Prostate gland (tissue), 2 donors: ENCODE measurements at regions not wholly inside any gene's neighbourhood (a gene's known extent, or its start where the extent isn't known, plus 50 kb on each side); places are given as distances from the start of the nearest gene placed in this dataset.

Experiments
- DNase-seq: peaks from one replicate; pipeline ENCODE4 v3.0.0-alpha.2; 2019; ENCODE audit warnings: low spot score
- H3K27ac ChIP-seq, 2 donors: fragments of 200-600 bp; sonication (generic); 2 replicates each; pipeline ENCODE4 v1.5.1; 2017 to 2019
- H3K27me3 ChIP-seq: fragments of 200-600 bp; sonication (generic); replicated peaks from 2 replicates; pipeline ENCODE4 v1.5.1; 2019; ENCODE audit not compliant: insufficient read depth
- H3K36me3 ChIP-seq, 2 donors: fragments of 200-600 bp; sonication (generic); 1 replicate in 1 of 2; 2 replicates in 1 of 2; pipeline versions ENCODE4 v1.5.1 to v1.8.1; 2017 to 2019
- H3K4me1 ChIP-seq: fragments of 200-600 bp; sonication (generic); replicated peaks from 2 replicates; pipeline ENCODE4 v1.5.1; 2019
- H3K4me3 ChIP-seq, 2 donors: fragments of 200-600 bp; sonication (generic); 2 replicates each; pipeline ENCODE4 v1.5.1; 2017 to 2019
- H3K9me3 ChIP-seq: fragments of 200-600 bp; sonication (generic); 2 replicates; pipeline ENCODE4 v1.5.1; 2017
- CTCF ChIP-seq, 4 experiments: fragments of 200-600 bp in 2 of 4; fragments of 450-650 bp in 2 of 4; sonication (generic) in 2 of 4; IDR thresholded peaks; 1 replicate in 3 of 4; 2 replicates in 1 of 4; pipeline ENCODE4 v1.5.1; 2016 to 2019; ENCODE audit warnings: antibody characterized with exemption in 4 of 4, mild to moderate bottlenecking in 2 of 4, moderate library complexity in 2 of 4
- POLR2A ChIP-seq: fragments of 450-650 bp; IDR thresholded peaks from one replicate; pipeline ENCODE4 v1.6.1; 2016; ENCODE audit warnings: antibody characterized with exemption, mild to moderate bottlenecking
- POLR2AphosphoS5 ChIP-seq: sonication (generic); formaldehyde crosslinking; IDR thresholded peaks from one replicate; pipeline ENCODE4 v1.6.1; 2017; ENCODE audit warnings: antibody characterized with exemption
- WGBS: methylation state at CpG from one replicate; pipeline ENCODE4 v1.1.5; 2018; 5-methylcytosine and 5-hydroxymethylcytosine counted together
- intact Hi-C: fragments of 100-400 bp; cut with DNase I; formaldehyde crosslinking; loops from one replicate; pipeline ENCODE4 v1.14.2; 2022

GRCh38 chr13:104296286-104296685 lies 1230.1 kb upstream of the SLC10A2 start:
- H3K27ac ChIP-seq = no peak overlapping the region
- H3K27me3 ChIP-seq = no peaks in the 10 kb centered on the region
- no peak for DNase-seq
- no peak overlapping the region for H3K4me3 ChIP-seq
- intact Hi-C loops = no loop called here
- no peak for TF ChIP-seq CTCF (IDR thresholded peaks at IDR 0.05)
- no peak for TF ChIP-seq POLR2A
- no peaks in the 10 kb centered on the region for H3K36me3 ChIP-seq
- no peaks in the 10 kb centered on the region for H3K4me1 ChIP-seq
- WGBS = 94% methylated on average over 1 of the region's 1 CpG
- H3K9me3 ChIP-seq = no peaks in the 10 kb centered on the region

GRCh38 chr13:104295537-104295936 lies 1229.3 kb upstream of the SLC10A2 start:
- Histone ChIP-seq H3K27me3 (no peaks in the 10 kb centered on the region), H3K4me3 (no peak overlapping the region), H3K9me3 (no peaks in the 10 kb centered on the region), H3K27ac (no peak overlapping the region), H3K4me1 (no peaks in the 10 kb centered on the region), H3K36me3 (no peaks in the 10 kb centered on the region)
- 44% methylated on average over 5 of the region's 5 CpGs for WGBS
- no peak for DNase-seq
- intact Hi-C loops = no loop called here
- TF ChIP-seq POLR2A = no peak
- no peak for TF ChIP-seq CTCF (IDR thresholded peaks at IDR 0.05)
- no peak for TF ChIP-seq POLR2AphosphoS5

GRCh38 chr13:104289400-104289799 lies 1223.2 kb upstream of the SLC10A2 start:
- no peak for TF ChIP-seq POLR2AphosphoS5
- TF ChIP-seq POLR2A = no peak
- no peak for TF ChIP-seq CTCF (IDR thresholded peaks at IDR 0.05)

GRCh38 chr13:104288496-104288895 lies 1222.3 kb upstream of the SLC10A2 start:
- no peaks in the 10 kb centered on the region for H3K36me3 ChIP-seq
- no peaks in the 10 kb centered on the region for H3K9me3 ChIP-seq
- TF ChIP-seq POLR2A (no peak), CTCF (IDR thresholded peaks at IDR 0.05) (no peak), POLR2AphosphoS5 (no peak)
- H3K27me3 ChIP-seq = no peaks in the 10 kb centered on the region
- H3K4me3 ChIP-seq = no peak overlapping the region
- 90% methylated on average over 5 of the region's 5 CpGs for WGBS
- H3K4me1 ChIP-seq = no peaks in the 10 kb centered on the region
- intact Hi-C loops = no loop called here
- no peak for DNase-seq
- no peak overlapping the region for H3K27ac ChIP-seq

More at GRCh38 chr13:104289400-104289799, 1223.2 kb upstream of the SLC10A2 start:
- no peaks in the 10 kb centered on the region for H3K36me3 ChIP-seq
- WGBS = 49% methylated on average over 3 of the region's 3 CpGs
- no peak overlapping the region for H3K27ac ChIP-seq
- intact Hi-C loops = no loop called here
- no peak overlapping the region for H3K4me3 ChIP-seq
- no peaks in the 10 kb centered on the region for H3K27me3 ChIP-seq
- no peaks in the 10 kb centered on the region for H3K4me1 ChIP-seq
- no peaks in the 10 kb centered on the region for H3K9me3 ChIP-seq
- no peak for DNase-seq

- Histone ChIP-seq H3K27me3 (no peaks in the 10 kb centered on the region), H3K4me3 (no peak overlapping the region), H3K4me1 (no peaks in the 10 kb centered on the region), H3K36me3 (no peaks in the 10 kb centered on the region), H3K9me3 (no peaks in the 10 kb centered on the region), H3K27ac (no peak overlapping the region)
- intact Hi-C loops = no loop called here
- TF ChIP-seq CTCF (IDR thresholded peaks at IDR 0.05) = no peak
- no peak for TF ChIP-seq POLR2A
- TF ChIP-seq POLR2AphosphoS5 = no peak
- WGBS = 39% methylated on average over 4 of the region's 4 CpGs
- no peak for DNase-seq
These were observed 1220.5 kb upstream of the SLC10A2 start for GRCh38 chr13:104286566-104287290.
